ENCODE measurements at regions not wholly inside any gene's neighbourhood (a gene's known extent, or its start where the extent isn't known, plus 50 kb on each side); places are given as distances from the start of the nearest gene placed in this dataset.

- TF ChIP-seq CTCF (IDR thresholded peaks at IDR 0.05; ENCODE audit: low read depth, low read length, missing control alignments): no peak
- no peak overlapping the region for H3K4me3 ChIP-seq (ENCODE audit: low read depth, low read length)
- in situ Hi-C loops (cut with HindIII; ENCODE audit: low pct_ligation_motif_present, low sequenced_read_pairs): no loop called here
- no peaks in the 10 kb centered on the region for H3K36me3 ChIP-seq (replicated peaks)
- H3K27ac ChIP-seq: no peak overlapping the region
- no peaks in the 10 kb centered on the region for H3K27me3 ChIP-seq (replicated peaks)
- no peak for DNase-seq
Measured at GRCh38 chr1:22376546-22376945, 75.1 kb upstream of the ZBTB40 start.

GRCh38 chr1:22376976-22377375 is 74.7 kb upstream of the ZBTB40 start:
- H3K36me3 ChIP-seq (replicated peaks): no peaks in the 10 kb centered on the region
- no peak for DNase-seq

GRCh38 chr1:22379566-22379965 is 72.1 kb upstream of the ZBTB40 start:
- DNase-seq: no peak
- no peaks in the 10 kb centered on the region for H3K36me3 ChIP-seq (replicated peaks)
- H3K27ac ChIP-seq: no peak overlapping the region
- in situ Hi-C loops (cut with HindIII; ENCODE audit: low pct_ligation_motif_present, low sequenced_read_pairs): no loop called here
- no peak overlapping the region for H3K4me3 ChIP-seq (ENCODE audit: low read depth, low read length)
- TF ChIP-seq CTCF (IDR thresholded peaks at IDR 0.05; ENCODE audit: low read depth, low read length, missing control alignments): no peak
- H3K27me3 ChIP-seq (replicated peaks): no peaks in the 10 kb centered on the region

More at GRCh38 chr1:22376976-22377375, 74.7 kb upstream of the ZBTB40 start:
- no peaks in the 10 kb centered on the region for H3K27me3 ChIP-seq (replicated peaks)
- no peak for TF ChIP-seq CTCF (IDR thresholded peaks at IDR 0.05; ENCODE audit: low read depth, low read length, missing control alignments)
- in situ Hi-C loops (cut with HindIII; ENCODE audit: low pct_ligation_motif_present, low sequenced_read_pairs): no loop called here
- no peak overlapping the region for H3K4me3 ChIP-seq (ENCODE audit: low read depth, low read length)
- no peak overlapping the region for H3K27ac ChIP-seq

GRCh38 chr1:22380024-22380785 is 71.4 kb upstream of the ZBTB40 start:
- Histone ChIP-seq H3K4me3 (ENCODE audit: low read depth, low read length) (no peak overlapping the region), H3K27me3 (replicated peaks) (no peaks in the 10 kb centered on the region), H3K36me3 (replicated peaks) (no peaks in the 10 kb centered on the region), H3K27ac (no peak overlapping the region)
- no peak for TF ChIP-seq CTCF (IDR thresholded peaks at IDR 0.05; ENCODE audit: low read depth, low read length, missing control alignments)
- DNase-seq: peak; percentile 31
- in situ Hi-C loops (cut with HindIII; ENCODE audit: low pct_ligation_motif_present, low sequenced_read_pairs): no loop called here

- no peak for TF ChIP-seq CTCF (IDR thresholded peaks at IDR 0.05; ENCODE audit: low read depth, low read length, missing control alignments)
Measured at GRCh38 chr1:22383526-22384294, 67.9 kb upstream of the ZBTB40 start.

More at GRCh38 chr1:22383526-22384294, 67.9 kb upstream of the ZBTB40 start:
- Histone ChIP-seq H3K4me3 (ENCODE audit: low read depth, low read length) (no peak overlapping the region), H3K27ac (no peak overlapping the region), H3K27me3 (replicated peaks) (no peaks in the 10 kb centered on the region), H3K36me3 (replicated peaks) (no peaks in the 10 kb centered on the region)
- in situ Hi-C loops (cut with HindIII; ENCODE audit: low pct_ligation_motif_present, low sequenced_read_pairs): no loop called here
- DNase-seq: no peak
